ENCODE measurements at regions not wholly inside any gene's neighbourhood (a gene's known extent, or its start where the extent isn't known, plus 50 kb on each side); places are given as distances from the start of the nearest gene placed in this dataset.

GRCh38 chr16:66206363-66206762, 160.1 kb upstream of the CDH5 start:
- TF ChIP-seq EZH2 (IDR thresholded peaks at IDR 0.05) (no peak), POLR2AphosphoS5 (IDR thresholded peaks at IDR 0.05; ENCODE audit: borderline replicate concordance, low read depth, low read length) (no peak), FOXP2 (optimal IDR thresholded peaks at IDR 0.05; ENCODE audit: control extremely low read depth, extremely low read length, insufficient read depth) (no peak)
